Uterus (tissue), 2 donors: ENCODE measurements at regions not wholly inside any gene's neighbourhood (a gene's known extent, or its start where the extent isn't known, plus 50 kb on each side); places are given as distances from the start of the nearest gene placed in this dataset.

Experiments used
- POLR2A ChIP-seq, 2 donors: fragments of 450-650 bp; IDR thresholded peaks; one replicate each; pipeline ENCODE4 v1.6.1; 2016; ENCODE audit warnings: antibody characterized with exemption in 2 of 2, mild to moderate bottlenecking in 1 of 2, moderate library complexity in 1 of 2
- TF ChIP-seq, protein P1 (sequence below), 4 experiments: fragments of 200-600 bp in 2 of 4; fragments of 450-650 bp in 2 of 4; sonication (generic) in 2 of 4; IDR thresholded peaks; one replicate each; pipeline ENCODE4 v1.5.1; 2016 to 2019; ENCODE audit warnings: antibody characterized with exemption in 4 of 4, mild to moderate bottlenecking in 2 of 4, moderate library complexity in 1 of 4

DNA sequence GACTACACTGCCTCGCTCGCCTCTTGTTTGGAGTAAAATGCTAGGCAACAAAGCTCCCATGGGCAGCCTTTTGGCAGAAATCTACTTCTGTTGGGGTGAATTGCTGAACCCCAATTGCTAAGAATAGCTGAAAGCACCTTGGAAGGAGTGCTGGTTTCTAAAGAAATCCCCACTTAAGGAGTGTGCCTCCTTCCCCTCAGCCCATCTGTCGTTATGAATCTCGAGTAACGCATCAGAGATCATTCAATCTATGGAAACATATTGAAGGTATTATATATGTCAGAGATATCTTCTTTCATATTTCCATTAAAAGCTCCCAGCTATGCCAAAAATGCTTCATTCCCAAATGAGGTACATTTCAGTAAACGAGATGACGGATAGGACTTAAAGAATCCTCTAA is 229.6 kb upstream of the BLID start:
- TF ChIP-seq, protein P1, sequence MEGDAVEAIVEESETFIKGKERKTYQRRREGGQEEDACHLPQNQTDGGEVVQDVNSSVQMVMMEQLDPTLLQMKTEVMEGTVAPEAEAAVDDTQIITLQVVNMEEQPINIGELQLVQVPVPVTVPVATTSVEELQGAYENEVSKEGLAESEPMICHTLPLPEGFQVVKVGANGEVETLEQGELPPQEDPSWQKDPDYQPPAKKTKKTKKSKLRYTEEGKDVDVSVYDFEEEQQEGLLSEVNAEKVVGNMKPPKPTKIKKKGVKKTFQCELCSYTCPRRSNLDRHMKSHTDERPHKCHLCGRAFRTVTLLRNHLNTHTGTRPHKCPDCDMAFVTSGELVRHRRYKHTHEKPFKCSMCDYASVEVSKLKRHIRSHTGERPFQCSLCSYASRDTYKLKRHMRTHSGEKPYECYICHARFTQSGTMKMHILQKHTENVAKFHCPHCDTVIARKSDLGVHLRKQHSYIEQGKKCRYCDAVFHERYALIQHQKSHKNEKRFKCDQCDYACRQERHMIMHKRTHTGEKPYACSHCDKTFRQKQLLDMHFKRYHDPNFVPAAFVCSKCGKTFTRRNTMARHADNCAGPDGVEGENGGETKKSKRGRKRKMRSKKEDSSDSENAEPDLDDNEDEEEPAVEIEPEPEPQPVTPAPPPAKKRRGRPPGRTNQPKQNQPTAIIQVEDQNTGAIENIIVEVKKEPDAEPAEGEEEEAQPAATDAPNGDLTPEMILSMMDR (IDR thresholded peaks at IDR 0.05) = no peak
- no peak for TF ChIP-seq POLR2A (IDR thresholded peaks at IDR 0.05)
